GM18499 (cell line): ENCODE measurements at regions not wholly inside any gene's neighbourhood (a gene's known extent, or its start where the extent isn't known, plus 50 kb on each side); places are given as distances from the start of the nearest gene placed in this dataset.

Source experiments
- ATAC-seq: cut with Tn5 transposase; IDR thresholded peaks from one replicate; pipeline ENCODE4 v1.9.1; 2021; ENCODE audit warnings: moderate number of reproducible peaks; ENCODE audit not compliant: insufficient read depth, unreplicated experiment

DNA sequence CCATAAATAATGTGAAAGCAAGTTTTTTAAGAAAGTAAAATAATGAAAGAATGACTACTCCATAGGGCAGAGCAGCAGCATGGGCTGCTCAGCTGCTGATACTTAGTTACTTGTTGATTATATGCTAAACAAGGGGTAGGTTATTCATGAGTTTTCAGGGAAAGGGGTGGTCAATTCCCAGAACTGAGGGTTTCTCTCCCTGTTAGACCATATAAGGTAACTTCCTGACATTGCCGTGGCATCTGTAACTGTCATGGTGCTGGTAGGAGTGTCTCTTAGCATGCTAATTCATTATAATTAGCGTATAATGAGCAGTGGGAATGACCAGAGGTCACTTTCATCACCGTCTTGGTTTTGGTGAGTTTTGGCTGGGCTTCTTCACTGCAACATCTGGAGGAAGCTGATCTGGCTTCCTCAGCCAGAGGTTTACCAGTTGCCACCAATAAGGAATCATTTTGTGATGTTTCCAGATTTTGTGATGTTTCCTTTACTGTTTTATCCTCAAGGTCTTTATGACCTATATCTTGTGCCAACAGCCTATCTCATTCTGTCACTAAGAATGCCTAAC, 121.8 kb upstream of the CHL1 start:
- no peak for ATAC-seq

DNA sequence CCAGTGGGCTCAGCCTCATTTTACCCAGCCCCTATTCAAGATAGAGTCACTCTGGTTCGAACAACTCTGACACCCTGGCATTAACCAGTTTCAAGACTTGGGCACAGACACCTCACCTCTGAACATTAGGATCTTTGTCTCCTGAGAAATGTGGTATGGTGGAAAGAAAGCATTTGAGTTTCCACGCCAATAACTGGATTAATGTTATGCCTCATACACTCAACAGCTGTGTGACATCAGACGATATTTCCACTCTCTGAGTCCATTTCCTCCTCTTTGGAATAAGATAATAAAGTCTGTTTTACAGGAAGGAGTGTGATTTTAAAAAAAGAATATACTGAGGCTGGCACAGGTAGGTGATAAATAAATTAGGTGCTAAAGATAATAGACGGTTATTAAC, 121.3 kb upstream of the CHL1 start:
- ATAC-seq: no peak

DNA sequence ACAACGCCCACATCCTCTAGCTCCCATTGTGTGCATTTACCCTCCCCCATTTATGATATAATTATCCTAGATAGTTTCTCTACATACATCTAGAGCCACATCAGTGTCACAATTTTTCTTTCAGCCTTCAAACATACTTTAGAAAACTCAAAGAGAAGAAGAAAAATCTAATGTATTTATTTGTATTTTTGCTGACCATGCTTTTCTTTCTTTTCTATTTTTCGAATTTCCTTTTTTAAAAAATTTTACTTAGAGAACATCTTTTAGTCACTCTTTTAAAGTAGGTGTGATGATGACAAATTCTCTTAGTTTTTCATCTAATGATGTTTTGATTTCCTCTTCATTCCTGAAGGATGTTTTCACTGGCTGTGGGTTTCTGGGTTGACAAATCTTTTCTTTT, 117.0 kb upstream of the CHL1 start:
- ATAC-seq: no peak

DNA sequence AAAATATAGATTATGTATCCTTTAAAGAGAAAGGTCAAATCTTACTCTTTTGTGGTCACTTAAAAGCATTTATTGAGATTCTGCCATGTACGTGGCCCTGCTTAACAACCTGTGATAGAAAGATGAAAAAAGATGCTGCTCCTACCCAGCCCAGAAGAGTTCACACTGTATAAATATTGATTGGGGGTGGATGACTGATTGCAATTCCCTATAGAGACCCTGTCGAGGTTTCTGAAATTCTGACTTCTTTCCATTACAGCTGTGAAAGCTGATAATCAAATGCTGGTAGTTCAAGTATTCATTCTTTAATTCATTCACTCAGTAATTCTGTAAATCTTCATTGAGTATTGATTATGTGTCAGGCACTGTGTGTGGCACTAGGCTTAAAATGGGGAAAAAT, 114.1 kb upstream of the CHL1 start:
- no peak for ATAC-seq

DNA sequence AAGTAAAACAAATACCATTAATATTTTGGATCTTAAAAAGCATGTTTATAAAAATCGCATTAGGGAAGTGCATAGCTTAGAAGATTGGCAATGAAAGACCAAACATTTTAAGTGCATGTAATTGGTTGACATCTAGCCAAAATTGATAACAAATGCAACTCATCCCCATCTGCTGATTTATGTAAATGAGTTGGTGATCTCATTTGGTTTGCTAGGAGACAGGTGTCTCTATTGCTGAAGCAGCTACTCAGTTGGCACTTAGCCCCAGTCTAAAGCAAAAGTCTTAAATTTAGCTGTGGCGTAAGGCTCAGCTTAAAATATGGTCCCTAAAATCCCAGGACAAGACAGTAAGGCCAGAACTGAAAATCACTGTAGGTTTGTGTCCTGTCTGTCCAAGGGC, 113.5 kb upstream of the CHL1 start:
- ATAC-seq: no peak

DNA sequence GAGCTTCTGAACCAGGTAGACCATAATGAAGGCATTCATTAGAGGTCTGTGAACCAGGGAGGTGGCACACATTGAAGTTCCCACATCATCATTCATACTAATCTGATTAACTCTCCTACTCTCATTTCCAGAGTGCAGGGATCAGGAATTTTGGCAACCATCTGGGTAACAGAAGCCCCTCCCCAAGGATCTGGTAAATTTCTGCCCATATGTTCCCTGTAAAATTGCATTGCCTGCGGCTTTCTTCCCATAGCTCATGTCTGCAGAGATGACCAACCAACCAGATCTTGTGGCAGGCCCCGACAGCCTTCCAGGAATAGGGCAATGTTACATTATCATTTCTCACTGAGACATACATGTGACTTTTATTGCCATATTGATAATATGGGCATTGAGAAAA, 111.4 kb upstream of the CHL1 start:
- no peak for ATAC-seq

DNA sequence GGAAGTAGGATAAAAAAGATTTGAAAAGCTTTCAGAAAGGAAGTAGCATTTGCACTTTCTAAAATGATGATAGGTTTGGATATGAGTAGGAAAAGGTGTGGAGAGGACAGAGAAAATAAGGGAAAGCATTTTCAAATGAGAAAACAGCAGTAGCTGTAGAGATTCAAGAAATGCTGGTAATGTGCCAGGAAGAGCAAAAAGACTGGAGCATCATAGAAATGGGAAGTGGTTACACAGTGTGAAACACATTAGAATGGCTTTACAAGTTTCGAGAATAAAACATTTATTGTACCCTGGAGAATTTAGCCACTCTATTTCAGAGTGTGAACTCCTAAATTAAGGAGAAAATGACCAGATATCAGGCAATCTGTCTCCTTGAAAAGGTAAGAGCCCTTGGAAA, 108.3 kb upstream of the CHL1 start:
- ATAC-seq: no peak

DNA sequence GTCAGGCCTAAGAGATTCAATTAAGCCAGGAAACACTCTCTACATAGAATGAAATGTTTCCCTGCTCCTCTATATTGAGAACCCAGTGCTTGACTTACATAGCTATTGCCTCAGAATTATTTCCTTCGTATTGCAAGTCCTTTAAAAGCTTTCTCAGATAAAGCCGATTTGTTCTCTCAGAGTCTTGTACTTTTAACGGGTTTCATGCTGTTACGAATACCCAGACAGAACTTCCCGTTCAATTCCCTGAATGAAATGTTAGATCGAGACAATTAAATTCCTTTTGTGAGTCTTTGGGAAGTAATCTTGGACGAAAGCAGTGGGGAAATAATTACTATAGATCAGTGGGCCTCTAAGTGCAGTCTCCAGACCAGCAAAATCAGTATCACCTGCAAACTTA, 102.8 kb upstream of the CHL1 start:
- ATAC-seq: no peak

DNA sequence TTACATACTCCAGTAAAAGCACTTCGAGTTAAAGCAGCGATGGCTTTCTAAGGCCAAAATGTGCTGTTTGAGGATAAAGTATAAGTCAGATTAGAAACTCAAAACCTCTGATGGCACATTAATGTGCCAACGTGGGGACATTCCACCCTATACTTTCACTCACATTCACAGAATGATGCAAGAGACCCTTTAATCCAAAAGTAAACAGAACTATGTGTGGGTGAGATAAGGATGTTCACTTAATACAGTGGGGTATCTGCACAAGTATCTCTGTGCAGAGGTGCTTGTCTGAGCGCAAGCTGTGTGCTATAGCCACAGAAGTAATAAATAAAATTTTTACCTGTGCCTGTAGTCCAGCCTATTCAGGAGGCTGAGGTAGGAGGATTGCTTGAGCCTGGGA, 100.3 kb upstream of the CHL1 start:
- no peak for ATAC-seq

DNA sequence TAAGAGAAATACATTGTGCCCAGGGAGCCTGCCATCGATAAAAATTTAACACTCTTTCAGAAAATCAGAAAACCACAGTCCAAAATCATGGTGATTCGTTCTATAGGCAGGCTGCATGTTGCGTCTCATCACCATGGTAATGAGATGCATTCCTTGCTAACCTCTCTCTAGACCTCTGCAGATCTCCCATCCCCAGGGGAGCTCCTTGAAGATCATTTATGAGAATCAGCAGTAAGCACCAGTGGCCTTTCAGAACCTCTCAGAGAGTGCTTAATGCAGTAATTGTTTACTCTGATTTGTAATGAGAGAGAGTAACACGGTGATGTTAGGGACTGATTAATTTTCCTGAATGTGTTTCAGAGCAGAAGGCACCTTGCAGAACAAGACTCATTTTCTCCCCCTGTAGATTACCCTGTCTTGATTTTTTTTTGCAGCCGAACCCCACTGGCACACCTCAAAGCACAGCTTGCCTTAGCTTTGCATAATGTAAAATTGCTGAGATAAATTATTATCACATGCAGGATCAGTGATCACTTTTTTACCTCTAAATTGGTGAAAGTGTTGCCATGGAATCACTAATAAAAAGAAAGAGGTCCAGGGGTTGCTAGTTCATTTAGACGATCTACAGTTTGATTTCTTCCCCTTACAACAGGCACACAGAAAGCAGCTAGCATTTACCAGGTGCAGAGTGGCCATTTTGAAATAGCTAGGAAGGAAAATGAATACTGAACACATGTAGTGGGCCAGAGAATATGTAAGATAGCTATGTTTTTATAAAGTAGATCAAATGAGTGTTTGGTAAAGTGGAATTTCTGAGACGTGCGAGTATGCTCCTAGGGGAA, 98.9 kb upstream of the CHL1 start:
- ATAC-seq: no peak

DNA sequence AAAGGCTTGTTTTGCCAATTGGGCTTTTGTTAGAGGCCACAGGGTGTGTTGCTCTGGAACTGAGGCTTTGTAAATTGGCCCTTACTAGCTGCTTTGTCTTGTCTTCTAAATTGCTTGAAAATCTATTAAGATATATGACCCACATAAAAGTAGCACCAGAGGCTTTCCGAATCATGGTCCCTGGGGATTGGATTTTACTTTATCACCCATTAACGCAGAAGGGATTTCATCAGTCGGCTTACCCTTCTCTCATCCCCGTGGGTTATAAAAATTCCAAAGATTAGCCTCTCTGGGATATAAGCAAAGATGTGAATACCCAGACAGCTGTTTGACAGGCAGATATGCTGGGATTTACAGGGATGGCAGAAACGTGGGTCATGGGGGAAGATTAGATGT, 98.3 kb upstream of the CHL1 start:
- no peak for ATAC-seq

DNA sequence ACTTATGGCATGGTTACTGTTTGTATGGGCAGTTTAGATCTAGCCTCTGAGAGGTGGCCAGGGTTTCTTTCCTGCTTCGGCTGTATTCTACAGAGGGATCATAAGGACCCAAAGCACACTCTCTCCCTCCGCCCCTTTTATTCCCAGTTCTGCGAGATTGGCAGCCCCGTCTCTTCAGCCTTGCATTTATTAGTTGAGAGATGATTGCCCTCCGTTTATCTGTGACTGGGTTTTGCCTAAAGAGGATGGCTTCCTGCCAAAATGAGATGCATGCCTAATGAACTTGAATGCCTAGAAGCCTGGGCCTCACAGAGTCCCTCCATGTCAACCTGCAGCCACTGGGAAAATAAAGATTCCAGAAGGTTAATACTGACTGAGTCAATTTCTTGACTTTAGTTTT, 97.1 kb upstream of the CHL1 start:
- no peak for ATAC-seq

DNA sequence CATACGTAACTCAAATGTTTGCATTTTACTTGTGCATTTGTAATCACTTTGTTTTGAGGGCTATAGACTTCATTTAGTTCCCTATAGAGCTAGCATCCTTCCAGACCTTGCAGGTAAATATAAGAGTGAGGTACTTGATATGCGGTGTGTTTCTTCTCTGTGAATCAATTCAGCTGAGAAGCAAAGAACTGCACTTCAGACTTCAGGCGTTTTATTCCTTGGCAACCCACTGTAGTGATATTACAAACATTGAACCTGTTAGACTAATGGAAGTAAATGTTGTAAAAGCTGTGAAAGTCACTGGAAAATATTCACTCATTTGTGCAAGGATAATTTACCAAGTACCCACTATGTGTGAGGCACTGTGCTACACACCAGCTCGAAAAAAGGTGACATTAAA, 94.1 kb upstream of the CHL1 start:
- no peak for ATAC-seq

DNA sequence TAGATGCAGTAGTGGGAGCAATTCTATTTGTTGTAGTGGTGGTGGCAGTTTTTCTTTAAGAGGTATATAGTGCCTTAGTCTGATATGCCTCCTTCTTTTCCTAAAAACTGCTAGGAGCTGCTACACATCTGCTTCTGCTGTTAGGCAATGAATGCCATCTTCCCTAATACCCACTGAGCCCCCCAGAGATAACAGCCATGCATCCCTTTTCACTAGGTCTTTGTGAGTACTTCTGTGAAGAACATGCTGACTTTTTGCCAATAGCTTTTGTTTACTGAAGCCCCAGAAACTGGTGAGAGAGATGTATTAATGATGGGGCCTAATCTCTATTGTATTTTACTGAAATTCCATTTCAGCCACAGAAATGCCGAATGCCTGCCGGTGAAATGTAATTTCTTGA, 92.6 kb upstream of the CHL1 start:
- no peak for ATAC-seq

DNA sequence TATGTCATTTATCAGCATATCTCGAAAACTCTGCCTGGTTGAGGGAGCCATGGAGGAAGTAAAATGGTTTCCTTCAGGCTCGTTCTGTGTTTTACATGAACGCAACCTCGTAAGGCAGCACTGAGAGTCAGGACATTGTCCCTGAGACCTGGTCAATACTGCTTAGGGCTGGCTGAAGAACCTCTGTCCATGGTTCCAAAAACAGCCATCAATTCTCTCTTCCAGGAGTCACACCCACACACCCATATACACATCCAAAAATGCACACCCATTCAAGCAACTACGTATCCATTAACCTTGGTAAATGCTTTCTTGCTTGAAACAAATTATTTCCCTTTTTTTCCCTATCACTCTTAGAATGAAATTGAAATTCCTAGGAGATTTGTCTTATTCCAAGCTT, 91.0 kb upstream of the CHL1 start:
- ATAC-seq: no peak

DNA sequence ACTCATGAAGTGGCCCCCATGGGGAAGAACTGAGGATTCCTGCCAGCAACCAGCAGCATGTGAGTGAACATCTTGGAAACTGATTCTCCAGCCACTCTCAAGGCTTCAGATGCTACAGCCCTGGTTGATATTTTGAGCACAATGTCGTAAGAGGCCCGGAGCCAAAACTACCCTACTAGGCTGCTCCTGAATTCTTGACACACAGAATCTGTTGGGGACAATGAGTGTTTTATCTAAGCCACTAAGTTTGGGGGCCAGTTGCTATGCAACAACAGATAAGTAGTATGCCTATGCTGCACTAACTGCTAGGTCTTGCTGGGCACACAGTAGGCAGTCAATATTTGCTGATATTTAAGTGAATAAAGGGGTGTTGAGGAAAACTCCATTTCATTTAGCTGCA, 89.9 kb upstream of the CHL1 start:
- no peak for ATAC-seq

DNA sequence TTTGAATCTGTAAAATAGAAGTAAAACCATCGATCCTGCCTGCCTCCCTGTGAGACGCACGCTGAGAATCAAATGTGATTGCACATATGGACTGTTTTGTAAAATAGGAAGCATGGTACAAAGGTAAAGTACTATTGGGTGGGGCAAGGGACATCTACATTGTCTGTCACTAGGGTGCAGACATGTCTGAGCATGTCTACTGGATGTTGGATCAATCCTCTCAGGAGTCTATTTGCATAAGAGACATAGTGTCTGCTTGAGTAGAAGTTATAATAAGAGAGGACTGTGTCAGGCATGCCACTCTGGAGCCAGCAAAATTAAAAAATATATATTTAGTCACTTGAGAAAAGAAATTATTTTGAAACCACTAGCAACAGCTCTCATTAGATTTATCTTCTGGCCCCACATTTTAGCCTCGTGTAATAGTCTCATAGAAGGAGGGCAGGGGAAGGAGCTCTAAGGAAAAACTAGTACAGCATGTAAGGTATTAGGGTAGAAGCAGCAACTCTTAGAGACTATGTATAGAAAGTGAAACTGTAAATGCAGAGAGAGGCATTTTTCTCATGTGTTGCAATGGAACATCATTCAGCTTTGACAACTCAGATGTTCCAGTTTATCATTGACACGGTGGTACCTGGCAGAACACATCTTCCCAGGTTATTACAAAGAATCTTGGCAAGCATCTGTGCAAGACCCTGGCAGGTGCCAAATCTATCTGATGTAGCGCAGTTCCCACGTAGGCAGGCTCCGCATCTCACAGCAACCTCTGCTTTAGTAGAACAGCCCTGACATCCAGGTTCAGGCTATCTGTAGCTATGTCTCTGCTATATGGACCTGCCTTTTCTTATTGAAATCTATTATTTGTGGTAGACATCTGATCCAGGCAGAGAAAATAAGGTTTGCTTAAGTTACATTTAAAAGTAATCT, 85.2 kb upstream of the CHL1 start:
- peak; percentile 62 for ATAC-seq

DNA sequence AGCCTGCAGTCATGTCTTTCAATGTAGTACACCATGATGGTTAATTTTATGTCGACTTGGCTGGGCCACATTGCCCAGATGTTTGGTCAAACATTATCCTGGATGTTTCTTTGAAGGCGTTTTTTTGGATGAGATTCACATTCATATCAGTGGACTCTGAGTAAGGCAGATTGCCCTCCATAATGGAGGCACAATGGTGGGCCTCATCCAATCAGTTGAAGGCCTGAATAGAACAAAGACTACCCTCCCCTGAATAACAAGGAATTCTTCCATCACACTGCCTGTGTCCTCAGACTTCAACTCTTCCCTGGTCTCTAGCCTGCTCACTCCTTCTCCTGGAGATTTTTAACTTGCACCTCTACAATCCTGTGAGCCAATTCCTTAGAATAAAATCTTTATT, 83.8 kb upstream of the CHL1 start:
- ATAC-seq: no peak

DNA sequence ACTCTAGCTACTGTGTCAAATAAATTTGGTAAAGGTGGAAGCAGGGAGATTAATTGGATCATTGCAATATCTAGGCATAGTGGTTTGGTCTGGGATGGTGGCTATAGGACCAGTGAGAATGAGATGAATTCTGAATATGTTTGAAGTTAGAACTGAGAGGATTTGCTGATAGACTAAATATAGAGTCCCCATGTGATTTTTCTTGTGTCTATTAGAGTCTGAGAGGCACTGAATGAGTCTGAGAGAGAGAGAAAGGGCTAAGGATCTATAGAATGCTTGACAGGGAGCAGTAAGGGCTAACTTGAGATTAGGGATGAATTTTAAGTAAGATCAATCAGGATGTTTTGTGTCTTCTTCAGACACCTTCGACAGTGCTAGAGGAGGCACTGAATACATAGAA, 77.9 kb upstream of the CHL1 start:
- ATAC-seq: no peak

DNA sequence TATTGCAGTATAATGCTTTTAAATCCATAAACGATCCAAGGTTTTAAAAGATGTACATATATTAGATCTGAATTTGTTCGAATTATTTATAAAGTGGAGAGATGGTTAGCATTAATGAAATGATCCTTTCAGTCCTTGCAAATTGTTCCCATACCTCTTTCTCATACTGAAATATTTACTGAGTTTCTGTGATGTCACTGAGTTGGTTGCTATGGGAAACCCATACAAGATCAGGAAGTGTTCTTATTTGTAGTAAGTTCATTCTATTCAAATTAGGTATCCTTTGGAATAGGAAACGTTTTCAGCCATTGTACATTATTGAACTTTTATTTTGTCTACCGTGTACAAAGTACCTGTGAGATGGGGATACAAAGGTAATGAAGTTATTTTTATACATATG, 73.2 kb upstream of the CHL1 start:
- no peak for ATAC-seq

DNA sequence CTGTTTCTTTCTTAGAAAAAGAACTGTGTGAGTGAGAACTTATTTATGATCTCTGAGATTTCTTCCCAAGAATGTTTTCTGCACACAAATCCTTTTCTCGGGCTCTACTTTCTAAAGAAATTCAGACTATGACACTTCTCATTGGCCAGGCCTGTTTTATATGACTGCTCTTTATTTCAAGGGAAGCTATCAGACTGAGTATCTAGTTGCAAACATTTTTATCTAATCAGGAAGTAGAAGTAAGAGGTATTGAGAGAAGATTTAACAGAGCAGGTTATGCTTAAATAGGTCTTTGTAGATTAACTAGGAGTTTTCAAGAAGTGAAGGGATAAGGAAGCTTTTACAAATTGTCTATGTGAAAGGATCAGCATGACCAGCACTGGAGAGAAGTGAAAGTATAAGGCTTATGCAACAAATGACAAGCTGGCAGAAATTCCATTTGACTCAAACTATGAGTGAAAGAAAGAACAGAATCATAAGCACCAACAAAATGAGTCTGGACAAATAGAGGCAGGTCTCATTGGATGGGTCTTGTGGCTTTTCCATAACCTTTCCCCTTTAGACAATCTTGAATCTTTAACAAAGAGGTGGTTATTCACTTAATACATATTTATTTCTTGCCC, 71.9 kb upstream of the CHL1 start:
- no peak for ATAC-seq
